GM12892 (cell line): ENCODE measurements at regions not wholly inside any gene's neighbourhood (a gene's known extent, or its start where the extent isn't known, plus 50 kb on each side); places are given as distances from the start of the nearest gene placed in this dataset.

ENCODE experiments used
- POLR2A ChIP-seq: IDR thresholded peaks from 2 replicates; pipeline ENCODE4 v1.6.1; 2011; ENCODE audit warnings: low read depth, low read length, control low read depth
- POLR2AphosphoS5 ChIP-seq: IDR thresholded peaks from 2 replicates; pipeline ENCODE4 v1.6.1; 2011; ENCODE audit warnings: low read depth, low read length, control low read depth
- TAF1 ChIP-seq: IDR thresholded peaks from 2 replicates; pipeline ENCODE4 v1.6.1; 2011; ENCODE audit warnings: low read depth, mild to moderate bottlenecking, control low read depth, low read length, borderline replicate concordance

DNA sequence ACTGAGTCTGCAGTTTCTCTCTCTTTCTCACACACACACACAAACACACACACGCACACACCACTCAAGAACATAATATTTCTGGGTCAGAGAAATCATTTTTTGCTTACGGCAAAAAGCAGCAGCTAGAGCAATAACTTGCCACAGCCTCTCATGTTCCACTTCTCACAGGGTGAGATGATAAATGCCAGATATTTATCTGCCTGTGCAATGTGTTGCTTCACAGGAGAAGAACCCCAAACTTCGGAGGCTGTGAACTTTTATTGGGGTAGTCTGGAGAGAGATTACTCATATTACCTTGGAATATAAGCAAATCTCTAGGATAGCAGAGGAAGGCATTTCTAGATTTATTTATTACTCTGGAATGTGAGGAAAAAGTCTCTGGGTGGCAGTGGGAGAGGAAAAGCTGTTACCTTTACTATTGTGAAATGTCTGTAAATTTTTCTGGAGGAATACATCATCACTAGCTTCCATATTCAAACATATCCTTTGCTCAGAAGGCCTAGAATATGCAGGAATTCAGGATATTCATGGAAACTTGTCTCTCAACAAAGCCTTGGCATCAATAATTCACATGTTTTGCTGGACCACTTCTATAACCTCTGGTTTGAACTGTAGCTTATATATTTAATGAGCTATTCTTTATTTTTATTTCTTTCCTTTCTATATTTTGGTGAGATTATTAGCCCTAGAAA lies 369.2 kb downstream of the NSUN3 start:
- TF ChIP-seq POLR2A (no peak), POLR2AphosphoS5 (no peak), TAF1 (no peak)
